CD4-positive, alpha-beta T cell treated with Interleukin-1 beta for 1 hour (primary cell): ENCODE measurements at regions not wholly inside any gene's neighbourhood (a gene's known extent, or its start where the extent isn't known, plus 50 kb on each side); places are given as distances from the start of the nearest gene placed in this dataset.
A peak's percentile ranks its signal among the peaks of the same experiment; 100 is the strongest.
"Not testable (repeated sequence)": the region's sequence is repeated elsewhere in the genome, so short reads cannot be mapped to it uniquely, and the experiment has no call there.

Experiments used
- DNase-seq, 2 donors: peaks; one replicate each; pipeline ENCODE4 v3.0.0-alpha.2; 2020 to 2022

- no peak for DNase-seq
Observed at GRCh38 chr21:35840949-35841348, 219.4 kb downstream of the SETD4 start.

DNA sequence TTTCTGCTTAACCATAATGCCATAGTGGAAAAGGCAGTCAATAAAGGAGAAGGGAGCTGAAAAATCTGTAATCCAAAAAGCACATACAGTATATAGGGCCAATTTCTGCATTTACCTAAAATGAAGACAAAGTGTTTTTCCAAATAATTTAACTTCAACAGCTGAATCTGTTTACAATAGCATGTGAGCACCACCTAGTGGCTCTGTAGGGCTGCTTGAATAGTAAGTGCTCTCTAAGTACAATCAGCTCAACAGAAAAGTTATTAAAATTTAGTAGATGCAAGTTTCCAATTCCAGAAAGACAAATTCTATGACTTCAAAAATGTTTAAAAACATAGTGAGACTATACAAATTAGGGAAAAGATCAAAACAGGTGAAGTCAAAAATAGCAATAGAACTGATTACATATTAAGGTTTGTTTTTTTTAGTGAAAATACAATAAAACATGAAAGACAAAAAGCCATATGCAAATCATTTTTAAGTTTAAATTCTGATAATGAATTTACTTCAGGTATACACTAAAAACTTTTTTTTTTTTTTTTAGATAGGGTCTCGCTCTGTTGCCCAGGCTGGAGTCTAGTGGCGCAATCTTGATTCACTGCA is 220.0 kb downstream of the SETD4 start:
- peak; percentile 51 to 54 for DNase-seq

DNA sequence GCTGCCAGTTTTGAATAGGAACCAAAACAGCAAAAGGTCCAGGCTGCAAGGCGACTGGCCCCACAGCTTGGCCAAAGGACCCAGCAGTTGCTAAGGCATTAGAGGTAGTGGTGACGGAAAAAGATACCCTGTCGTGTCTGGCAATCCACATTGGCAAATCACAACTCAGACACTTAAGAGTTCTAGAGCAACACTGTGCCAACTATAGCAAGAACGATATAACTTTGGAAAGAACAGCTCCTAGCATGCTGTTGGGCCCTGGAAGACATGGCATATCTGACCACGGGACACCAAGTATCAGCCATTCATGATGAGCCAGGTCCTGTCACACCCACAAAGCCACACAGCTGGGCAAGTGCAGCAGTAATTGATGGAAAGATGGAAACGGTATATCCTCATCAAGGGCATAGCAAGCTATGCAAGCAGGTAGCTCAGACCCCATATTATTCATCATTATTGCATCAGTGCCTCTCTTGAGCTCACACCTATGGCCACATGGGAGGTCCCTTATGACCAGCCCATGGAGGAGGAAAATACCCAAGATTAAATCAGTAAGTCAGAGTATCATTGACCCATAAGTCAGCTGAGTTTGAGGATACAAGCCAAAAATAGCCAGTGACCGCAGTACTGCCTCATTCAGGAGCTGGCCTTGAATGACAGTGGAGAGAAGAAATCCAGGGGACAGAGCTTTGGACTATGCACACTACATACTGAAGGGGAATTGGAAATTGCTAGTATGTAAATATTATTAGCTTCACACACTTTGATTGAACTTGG is 221.2 kb downstream of the SETD4 start:
- no peak for DNase-seq

GRCh38 chr21:35838350-35838749 is 222.0 kb downstream of the SETD4 start:
- DNase-seq, result no peak

- DNase-seq, result no peak
Observed at GRCh38 chr21:35833991-35834390, 226.3 kb downstream of the SETD4 start.

GRCh38 chr21:35833388-35833787 is 226.9 kb downstream of the SETD4 start:
- no peak for DNase-seq

DNA sequence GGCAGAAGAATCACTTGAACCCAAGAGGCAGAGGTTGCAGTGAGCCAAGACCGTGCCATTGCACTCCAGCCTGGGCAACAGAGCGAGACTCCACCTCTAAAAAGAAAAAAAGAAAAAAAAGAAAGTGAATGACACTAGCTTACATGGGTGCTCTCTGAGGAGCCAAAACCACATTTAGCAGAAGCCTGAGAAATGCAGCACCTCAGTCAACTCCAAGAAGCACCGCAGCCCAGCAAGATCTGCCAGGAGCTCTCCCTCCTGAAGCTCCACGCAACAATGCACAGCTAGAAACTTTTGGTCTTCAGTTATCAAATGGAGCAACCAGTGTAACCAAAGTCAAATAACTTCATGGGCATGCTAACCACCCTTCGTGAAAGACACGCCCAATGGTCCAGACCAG is 229.1 kb downstream of the SETD4 start:
- no peak for DNase-seq

DNA sequence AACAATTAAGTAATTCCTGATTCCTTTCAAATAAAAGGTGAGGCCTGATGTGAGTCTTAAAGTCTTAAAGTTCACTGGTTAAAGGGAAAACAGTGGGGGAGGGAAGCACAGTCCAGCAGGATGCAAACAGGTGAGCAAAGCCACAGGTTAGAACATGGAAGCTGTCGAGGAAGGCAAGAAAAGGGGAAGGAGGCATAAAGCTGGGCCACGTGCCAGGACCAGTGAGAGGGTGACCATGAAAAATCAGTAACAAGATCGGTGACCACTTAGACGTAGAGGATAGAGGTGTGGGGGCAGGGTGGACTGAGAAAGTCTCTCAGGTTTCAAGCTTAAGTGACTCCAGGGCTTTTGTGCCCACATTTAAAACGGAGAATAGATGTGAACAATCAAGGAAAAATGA is 231.3 kb downstream of the SETD4 start:
- DNase-seq, result no peak

- no peak for DNase-seq
Observed at GRCh38 chr21:35828161-35828560, 232.2 kb downstream of the SETD4 start.

- no peak for DNase-seq
Observed at GRCh38 chr21:35827004-35827403, 233.3 kb downstream of the SETD4 start.

GRCh38 chr21:35825370-35826353 is 234.7 kb downstream of the SETD4 start:
- DNase-seq, result no peak

DNA sequence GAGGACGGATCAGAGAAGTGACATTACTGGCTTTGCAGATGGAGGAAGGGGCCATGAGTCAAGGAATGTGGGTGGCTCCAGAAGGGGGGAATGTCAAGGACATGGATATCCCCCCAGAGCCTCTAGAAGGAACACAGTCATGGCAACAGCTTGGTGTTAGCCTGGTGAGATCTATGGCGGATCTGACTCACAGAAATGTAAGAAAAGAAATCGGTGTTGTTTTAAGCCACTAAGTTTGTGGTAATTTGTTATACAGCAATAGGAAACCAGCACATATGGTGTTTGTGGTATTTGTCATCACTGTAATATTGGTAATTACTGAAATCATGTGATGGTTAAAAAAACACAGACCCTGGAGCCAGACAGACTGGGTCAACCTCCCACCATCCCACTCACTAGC is 236.2 kb downstream of the SETD4 start:
- no peak for DNase-seq

DNA sequence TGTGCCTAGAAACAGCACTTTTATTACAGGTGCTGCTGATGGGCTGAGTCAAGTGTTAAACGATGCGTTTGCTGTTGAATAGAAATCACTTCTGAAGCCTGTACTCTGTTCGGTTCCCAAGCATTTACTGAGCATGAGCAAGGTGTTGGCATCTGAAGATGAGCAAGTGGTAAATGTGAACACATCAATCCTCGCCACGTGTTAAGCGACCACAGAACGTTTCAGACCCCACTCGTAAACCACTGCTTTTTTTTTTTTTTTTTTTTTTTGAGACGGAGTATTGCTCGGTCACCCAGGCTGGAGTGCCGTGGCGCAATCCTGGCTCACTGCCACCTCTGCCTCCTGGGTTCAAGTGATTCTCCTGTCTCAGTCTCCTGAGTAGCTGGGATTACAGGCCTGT is 241.2 kb downstream of the SETD4 start:
- DNase-seq, result no peak

- DNase-seq, result no peak
Observed at GRCh38 chr21:35818597-35818996, 241.7 kb downstream of the SETD4 start.

- DNase-seq, result no peak
Observed at GRCh38 chr21:35814858-35815619, 245.3 kb downstream of the SETD4 start.

GRCh38 chr21:35812679-35813078 is 247.6 kb downstream of the SETD4 start:
- DNase-seq, result no peak

- no peak for DNase-seq
Observed at GRCh38 chr21:35811191-35811806, 249.0 kb downstream of the SETD4 start.

- DNase-seq, result no peak
Observed at GRCh38 chr21:35810431-35810970, 249.8 kb downstream of the SETD4 start.

GRCh38 chr21:35801391-35801790 is 258.9 kb downstream of the SETD4 start:
- DNase-seq, result no peak

DNA sequence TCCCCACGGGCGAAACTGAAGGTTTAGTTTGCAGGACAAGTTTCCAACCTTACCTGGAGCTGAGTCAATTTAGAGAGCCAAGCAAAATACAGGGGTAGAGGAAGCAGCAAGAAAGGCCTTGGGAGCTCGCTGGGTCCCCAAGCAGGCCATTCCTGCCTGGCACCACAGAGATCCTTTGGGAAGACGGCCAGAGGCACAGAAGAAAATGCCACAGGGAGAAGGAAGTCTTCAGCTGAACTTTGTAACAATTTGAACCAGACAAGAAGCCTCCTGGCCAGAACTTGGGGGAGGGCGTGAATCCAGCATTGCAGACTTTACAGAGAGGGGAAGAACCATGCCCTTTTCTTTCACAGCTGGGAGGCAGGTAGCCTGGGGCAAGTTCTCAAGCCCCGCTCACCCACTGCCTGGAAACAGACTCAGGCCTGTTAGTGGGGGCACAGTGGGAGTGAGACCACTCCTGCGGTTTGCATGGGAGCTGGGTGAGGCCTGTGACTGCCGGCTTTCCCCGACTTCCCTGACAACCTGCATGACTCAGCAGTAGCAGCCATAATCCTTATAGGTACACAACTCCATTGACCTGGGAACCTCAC is 259.4 kb downstream of the SETD4 start:
- not testable (repeated sequence) for DNase-seq

GRCh38 chr21:35796844-35797243 is 263.5 kb downstream of the SETD4 start:
- DNase-seq, result no peak

GRCh38 chr21:35794527-35794926 is 265.8 kb downstream of the SETD4 start:
- DNase-seq, result not testable (repeated sequence)
